HepG2 (cell line): ENCODE measurements at regions not wholly inside any gene's neighbourhood (a gene's known extent, or its start where the extent isn't known, plus 50 kb on each side); places are given as distances from the start of the nearest gene placed in this dataset.

ENCODE experiments used
- ARID2 ChIP-seq: sonication (generic); formaldehyde crosslinking; IDR thresholded peaks from 2 replicates; pipeline ENCODE4 v1.8.1; 2022; ENCODE audit warnings: mild to moderate bottlenecking, missing genetic modification reagents, borderline replicate concordance
- CREM ChIP-seq, 2 experiments: sonication (generic) in 1 of 2; formaldehyde crosslinking in 1 of 2; IDR thresholded peaks; 2 replicates each; pipeline versions ENCODE4 v1.4.0 to v1.6.1; 2016 to 2020; ENCODE audit warnings: antibody characterized with exemption in 1 of 2, mild to moderate bottlenecking in 1 of 2, missing genetic modification reagents in 1 of 2
- HIVEP1 ChIP-seq: sonication (generic); formaldehyde crosslinking; IDR thresholded peaks from 2 replicates; pipeline ENCODE4 v1.4.0; 2020; ENCODE audit warnings: mild to moderate bottlenecking, missing genetic modification reagents
- HNRNPL ChIP-seq: fragments of 200-400 bp; formaldehyde crosslinking; IDR thresholded peaks from 2 replicates; pipeline ENCODE4 v1.6.1; 2017; ENCODE audit warnings: mild to moderate bottlenecking, low read depth, low read length
- ZNF136 ChIP-seq: sonication (generic); formaldehyde crosslinking; IDR thresholded peaks from 2 replicates; pipeline ENCODE4 v1.8.1; 2022; ENCODE audit warnings: low read depth, mild to moderate bottlenecking, moderate library complexity, missing genetic modification reagents
- ZNF382 ChIP-seq: sonication (generic); formaldehyde crosslinking; IDR thresholded peaks from 2 replicates; pipeline ENCODE4 v1.5.0; 2020; ENCODE audit warnings: missing genetic modification reagents, mild to moderate bottlenecking, borderline replicate concordance
- ZNF839 ChIP-seq: sonication (generic); formaldehyde crosslinking; IDR thresholded peaks from 2 replicates; pipeline ENCODE4 v1.4.0; 2020; ENCODE audit warnings: missing genetic modification reagents, mild to moderate bottlenecking, borderline replicate concordance
- TF ChIP-seq, protein P1 (sequence below): sonication (generic); formaldehyde crosslinking; IDR thresholded peaks from 2 replicates; pipeline ENCODE4 v1.5.1; 2020; ENCODE audit warnings: missing genetic modification reagents, mild to moderate bottlenecking, borderline replicate concordance
- TF ChIP-seq, protein P2 (sequence below): IDR thresholded peaks from 2 replicates; pipeline ENCODE4 v1.6.1; 2016; ENCODE audit warnings: mild to moderate bottlenecking
- TF ChIP-seq, protein P3 (sequence below), 2 experiments: sonication (generic) in 1 of 2; formaldehyde crosslinking in 1 of 2; IDR thresholded peaks; 2 replicates each; pipeline versions ENCODE4 v1.6.1 to v1.9.0; 2014 to 2022; ENCODE audit warnings: antibody characterized with exemption in 1 of 2, borderline replicate concordance in 1 of 2, inconsistent platforms in 1 of 2, low read depth in 1 of 2, missing genetic modification reagents in 1 of 2

DNA sequence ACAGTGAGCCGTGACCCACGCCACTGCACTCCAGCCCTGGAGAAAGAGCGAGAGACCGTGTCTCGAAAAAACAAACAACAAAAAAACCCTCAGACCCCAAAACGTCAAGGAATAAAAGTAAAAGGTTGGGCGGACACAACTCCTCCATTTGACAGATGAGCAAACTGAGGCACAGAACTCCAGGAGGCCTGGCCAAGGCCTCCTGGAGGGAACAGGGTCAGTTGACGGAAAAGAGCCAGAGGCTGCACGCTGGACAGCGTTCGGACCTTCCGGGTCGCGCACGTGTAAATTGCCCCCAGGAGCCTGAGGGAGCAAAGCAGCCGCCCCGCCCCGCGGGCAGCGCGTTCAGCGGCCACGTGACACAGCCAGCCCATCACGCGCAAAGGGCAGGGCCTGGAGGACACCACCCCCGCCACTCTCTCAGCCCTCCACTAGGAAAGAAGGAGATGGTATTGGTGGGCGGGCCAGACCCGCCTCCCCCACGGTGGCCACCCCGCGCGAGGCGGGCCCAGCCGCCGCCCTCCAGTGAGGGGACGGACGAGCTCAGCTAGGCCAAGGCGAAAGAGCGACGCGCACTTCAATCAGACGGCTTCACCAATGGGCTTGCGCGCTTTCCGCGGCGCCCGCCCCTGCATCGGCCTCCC, 81.5 kb downstream of the PTPDC1 start (continued):
- TF ChIP-seq, protein P1, sequence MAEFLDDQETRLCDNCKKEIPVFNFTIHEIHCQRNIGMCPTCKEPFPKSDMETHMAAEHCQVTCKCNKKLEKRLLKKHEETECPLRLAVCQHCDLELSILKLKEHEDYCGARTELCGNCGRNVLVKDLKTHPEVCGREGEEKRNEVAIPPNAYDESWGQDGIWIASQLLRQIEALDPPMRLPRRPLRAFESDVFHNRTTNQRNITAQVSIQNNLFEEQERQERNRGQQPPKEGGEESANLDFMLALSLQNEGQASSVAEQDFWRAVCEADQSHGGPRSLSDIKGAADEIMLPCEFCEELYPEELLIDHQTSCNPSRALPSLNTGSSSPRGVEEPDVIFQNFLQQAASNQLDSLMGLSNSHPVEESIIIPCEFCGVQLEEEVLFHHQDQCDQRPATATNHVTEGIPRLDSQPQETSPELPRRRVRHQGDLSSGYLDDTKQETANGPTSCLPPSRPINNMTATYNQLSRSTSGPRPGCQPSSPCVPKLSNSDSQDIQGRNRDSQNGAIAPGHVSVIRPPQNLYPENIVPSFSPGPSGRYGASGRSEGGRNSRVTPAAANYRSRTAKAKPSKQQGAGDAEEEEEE (CRISPR knock-in tag), result no peak
- TF ChIP-seq ZNF136 (peak; percentile 68; the same call in 1 of the 2 replicates), ZNF839 (CRISPR knock-in tag) (peak; percentile 32; the same call in 1 of the 2 replicates), ZNF382 (CRISPR knock-in tag) (no peak), CREM (IDR thresholded peaks at IDR 0.05) (no peak), CREM (CRISPR knock-in tag; IDR thresholded peaks at IDR 0.05) (no peak), HNRNPL (no peak), HIVEP1 (CRISPR knock-in tag) (no peak; the same call in 1 of the 2 replicates), ARID2 (CRISPR knock-in tag) (no peak; the same call in 1 of the 2 replicates)
- TF ChIP-seq, protein P2, sequence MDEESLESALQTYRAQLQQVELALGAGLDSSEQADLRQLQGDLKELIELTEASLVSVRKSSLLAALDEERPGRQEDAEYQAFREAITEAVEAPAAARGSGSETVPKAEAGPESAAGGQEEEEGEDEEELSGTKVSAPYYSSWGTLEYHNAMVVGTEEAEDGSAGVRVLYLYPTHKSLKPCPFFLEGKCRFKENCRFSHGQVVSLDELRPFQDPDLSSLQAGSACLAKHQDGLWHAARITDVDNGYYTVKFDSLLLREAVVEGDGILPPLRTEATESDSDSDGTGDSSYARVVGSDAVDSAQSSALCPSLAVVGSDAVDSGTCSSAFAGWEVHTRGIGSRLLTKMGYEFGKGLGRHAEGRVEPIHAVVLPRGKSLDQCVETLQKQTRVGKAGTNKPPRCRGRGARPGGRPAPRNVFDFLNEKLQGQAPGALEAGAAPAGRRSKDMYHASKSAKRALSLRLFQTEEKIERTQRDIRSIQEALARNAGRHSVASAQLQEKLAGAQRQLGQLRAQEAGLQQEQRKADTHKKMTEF, result peak; percentile 82
- TF ChIP-seq, protein P3, sequence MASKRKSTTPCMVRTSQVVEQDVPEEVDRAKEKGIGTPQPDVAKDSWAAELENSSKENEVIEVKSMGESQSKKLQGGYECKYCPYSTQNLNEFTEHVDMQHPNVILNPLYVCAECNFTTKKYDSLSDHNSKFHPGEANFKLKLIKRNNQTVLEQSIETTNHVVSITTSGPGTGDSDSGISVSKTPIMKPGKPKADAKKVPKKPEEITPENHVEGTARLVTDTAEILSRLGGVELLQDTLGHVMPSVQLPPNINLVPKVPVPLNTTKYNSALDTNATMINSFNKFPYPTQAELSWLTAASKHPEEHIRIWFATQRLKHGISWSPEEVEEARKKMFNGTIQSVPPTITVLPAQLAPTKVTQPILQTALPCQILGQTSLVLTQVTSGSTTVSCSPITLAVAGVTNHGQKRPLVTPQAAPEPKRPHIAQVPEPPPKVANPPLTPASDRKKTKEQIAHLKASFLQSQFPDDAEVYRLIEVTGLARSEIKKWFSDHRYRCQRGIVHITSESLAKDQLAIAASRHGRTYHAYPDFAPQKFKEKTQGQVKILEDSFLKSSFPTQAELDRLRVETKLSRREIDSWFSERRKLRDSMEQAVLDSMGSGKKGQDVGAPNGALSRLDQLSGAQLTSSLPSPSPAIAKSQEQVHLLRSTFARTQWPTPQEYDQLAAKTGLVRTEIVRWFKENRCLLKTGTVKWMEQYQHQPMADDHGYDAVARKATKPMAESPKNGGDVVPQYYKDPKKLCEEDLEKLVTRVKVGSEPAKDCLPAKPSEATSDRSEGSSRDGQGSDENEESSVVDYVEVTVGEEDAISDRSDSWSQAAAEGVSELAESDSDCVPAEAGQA (IDR thresholded peaks at IDR 0.05; ENCODE audit: low read depth), result no peak
- TF ChIP-seq, protein P3 (CRISPR knock-in tag; IDR thresholded peaks at IDR 0.05; ENCODE audit: borderline replicate concordance), result no peak; the same call in 1 of the 2 replicates
- TF ChIP-seq, all 625 proteins: peak for 254
